ENCODE measurements at regions not wholly inside any gene's neighbourhood (a gene's known extent, or its start where the extent isn't known, plus 50 kb on each side); places are given as distances from the start of the nearest gene placed in this dataset.
"Not testable (repeated sequence)": the region's sequence is repeated elsewhere in the genome, so short reads cannot be mapped to it uniquely, and the experiment has no call there.

GRCh38 chr6:152811785-152812184 is 61.2 kb downstream of the VIP start:
- DNase-seq (ENCODE audit: low spot score), result no peak

GRCh38 chr6:152815230-152815872 is 64.8 kb downstream of the VIP start:
- no peak for DNase-seq (ENCODE audit: low spot score)

GRCh38 chr6:152816055-152816454 is 65.5 kb downstream of the VIP start:
- no peak for DNase-seq (ENCODE audit: low spot score)

- no peak for DNase-seq (ENCODE audit: low spot score)
These were observed 70.9 kb downstream of the VIP start for GRCh38 chr6:152821525-152821924.

- no peak for DNase-seq (ENCODE audit: low spot score)
These were observed 74.1 kb downstream of the VIP start for GRCh38 chr6:152824666-152825065.

GRCh38 chr6:152828431-152828830 is 77.8 kb downstream of the VIP start:
- DNase-seq (ENCODE audit: low spot score), result no peak

- not testable (repeated sequence) for DNase-seq (ENCODE audit: low spot score)
These were observed 83.8 kb downstream of the VIP start for GRCh38 chr6:152834366-152834765.

GRCh38 chr6:152836523-152836922 is 85.9 kb downstream of the VIP start:
- no peak for DNase-seq (ENCODE audit: low spot score)

GRCh38 chr6:152845421-152845820 is 94.8 kb downstream of the VIP start:
- DNase-seq (ENCODE audit: low spot score), result no peak

GRCh38 chr6:152846825-152847224 is 96.2 kb downstream of the VIP start:
- DNase-seq (ENCODE audit: low spot score), result no peak

- no peak for DNase-seq (ENCODE audit: low spot score)
These were observed 98.3 kb downstream of the VIP start for GRCh38 chr6:152848919-152849318.

- no peak for DNase-seq (ENCODE audit: low spot score)
These were observed 103.6 kb downstream of the VIP start for GRCh38 chr6:152854086-152854795.

GRCh38 chr6:152858141-152858540 is 107.5 kb downstream of the VIP start:
- DNase-seq (ENCODE audit: low spot score), result no peak

GRCh38 chr6:152859225-152859624 is 108.6 kb downstream of the VIP start:
- no peak for DNase-seq (ENCODE audit: low spot score)

- peak; percentile 67 for DNase-seq (ENCODE audit: low spot score)
These were observed 113.2 kb downstream of the VIP start for GRCh38 chr6:152863618-152864326.

- DNase-seq (ENCODE audit: low spot score), result no peak
These were observed 108.6 kb downstream of the FBXO5 start for GRCh38 chr6:152874267-152874666.

- no peak for DNase-seq (ENCODE audit: low spot score)
These were observed 107.8 kb downstream of the FBXO5 start for GRCh38 chr6:152874846-152875568.

- DNase-seq (ENCODE audit: low spot score), result no peak
These were observed 103.2 kb downstream of the FBXO5 start for GRCh38 chr6:152879681-152880080.

GRCh38 chr6:152893187-152893586 is 89.7 kb downstream of the FBXO5 start:
- no peak for DNase-seq (ENCODE audit: low spot score)

GRCh38 chr6:152896923-152897322 is 85.9 kb downstream of the FBXO5 start:
- no peak for DNase-seq (ENCODE audit: low spot score)

- peak; percentile 54 for DNase-seq (ENCODE audit: low spot score)
These were observed 84.9 kb downstream of the FBXO5 start for GRCh38 chr6:152897807-152898399.

GRCh38 chr6:152904678-152905077 is 78.2 kb downstream of the FBXO5 start:
- no peak for DNase-seq (ENCODE audit: low spot score)
